UCSD-AML1 (cell line): ENCODE measurements at regions not wholly inside any gene's neighbourhood (a gene's known extent, or its start where the extent isn't known, plus 50 kb on each side); places are given as distances from the start of the nearest gene placed in this dataset.

Source experiments
- DNase-seq: peaks from one replicate; lab custom pipeline; 2025; ENCODE audit not compliant: unreplicated experiment; lab: John Stamatoyannopoulos, UW

GRCh38 chr22:49094151-49094550 lies 733.5 kb downstream of the BRD1 start:
- DNase-seq: no peak

- no peak for DNase-seq
Observed at GRCh38 chr22:49093192-49093880, 734.3 kb downstream of the BRD1 start.

GRCh38 chr22:49092716-49093115 lies 735.0 kb downstream of the BRD1 start:
- DNase-seq: no peak

- DNase-seq: no peak
Observed at GRCh38 chr22:49091917-49092545, 735.6 kb downstream of the BRD1 start.

GRCh38 chr22:49091451-49091850 lies 736.2 kb downstream of the BRD1 start:
- no peak for DNase-seq

- DNase-seq: no peak
Observed at GRCh38 chr22:49090853-49091135, 736.9 kb downstream of the BRD1 start.

- DNase-seq: no peak
Observed at GRCh38 chr22:49090061-49090852, 737.4 kb downstream of the BRD1 start.

- DNase-seq: no peak
Observed at GRCh38 chr22:49088801-49089791, 738.6 kb downstream of the BRD1 start.

GRCh38 chr22:49087716-49088601 lies 739.7 kb downstream of the BRD1 start:
- DNase-seq: no peak

GRCh38 chr22:49087198-49087597 lies 740.5 kb downstream of the BRD1 start:
- no peak for DNase-seq

GRCh38 chr22:49086606-49087157 lies 741.0 kb downstream of the BRD1 start:
- DNase-seq: no peak

- no peak for DNase-seq
Observed at GRCh38 chr22:49086181-49086580, 741.5 kb downstream of the BRD1 start.

- no peak for DNase-seq
Observed at GRCh38 chr22:49084206-49084605, 743.5 kb downstream of the BRD1 start.

- DNase-seq: no peak
Observed at GRCh38 chr22:49083607-49084006, 744.1 kb downstream of the BRD1 start.

- no peak for DNase-seq
Observed at GRCh38 chr22:49082451-49082850, 745.2 kb downstream of the BRD1 start.

- no peak for DNase-seq
Observed at GRCh38 chr22:49081926-49082325, 745.7 kb downstream of the BRD1 start.

GRCh38 chr22:49081261-49081666 lies 746.4 kb downstream of the BRD1 start:
- no peak for DNase-seq

GRCh38 chr22:49080631-49081030 lies 747.0 kb downstream of the BRD1 start:
- DNase-seq: no peak

- no peak for DNase-seq
Observed at GRCh38 chr22:49079743-49080500, 747.8 kb downstream of the BRD1 start.
